HL-60 (cell line): ENCODE measurements at regions not wholly inside any gene's neighbourhood (a gene's known extent, or its start where the extent isn't known, plus 50 kb on each side); places are given as distances from the start of the nearest gene placed in this dataset.

Experiments
- DNase-seq, 2 experiments: peaks; one replicate each; pipeline ENCODE4 v3.0.0-alpha.2; 2010 to 2020; ENCODE audit warnings: low read depth in 1 of 2, low spot score in 1 of 2
- H3K27ac ChIP-seq: fragments of 250-450 bp; sonication (Bioruptor Pico); replicated peaks from 2 replicates; pipeline ENCODE4 v1.5.1; 2020; ENCODE audit warnings: mild to moderate bottlenecking, moderate library complexity
- H3K27me3 ChIP-seq: fragments of 250-450 bp; sonication (Bioruptor Pico); 2 replicates; pipeline ENCODE4 v1.5.1; 2021; ENCODE audit warnings: mild to moderate bottlenecking, moderate library complexity; ENCODE audit not compliant: insufficient read depth, poor library complexity, severe bottlenecking
- H3K4me3 ChIP-seq: replicated peaks from 2 replicates; pipeline ENCODE4 v1.5.1; 2011; ENCODE audit warnings: mild to moderate bottlenecking, control low read depth, low read length; ENCODE audit not compliant: insufficient read depth
- CTCF ChIP-seq: IDR thresholded peaks from one replicate; pipeline ENCODE4 v1.5.1; 2011; ENCODE audit warnings: low read length, control low read depth, inconsistent platforms; ENCODE audit not compliant: insufficient read depth
- GABPA ChIP-seq: IDR thresholded peaks from 2 replicates; pipeline ENCODE4 v1.6.1; 2012; ENCODE audit warnings: low read depth
- POLR2AphosphoS5 ChIP-seq: IDR thresholded peaks from 2 replicates; pipeline ENCODE4 v1.6.1; 2012; ENCODE audit warnings: low read depth
- REST ChIP-seq: IDR thresholded peaks from 2 replicates; pipeline ENCODE4 v1.6.1; 2012; ENCODE audit warnings: low read depth; ENCODE audit not compliant: insufficient replicate concordance
- SPI1 ChIP-seq: IDR thresholded peaks from 2 replicates; pipeline ENCODE4 v1.6.1; 2012; ENCODE audit warnings: low read depth, mild to moderate bottlenecking, borderline replicate concordance

- DNase-seq = no peak
- H3K4me3 ChIP-seq = no peak overlapping the region
- no peak overlapping the region for H3K27ac ChIP-seq
- TF ChIP-seq CTCF (no peak), REST (no peak), SPI1 (no peak), POLR2AphosphoS5 (no peak), GABPA (no peak)
- H3K27me3 ChIP-seq = no peaks in the 10 kb centered on the region
Measured at GRCh38 chr15:69747193-69747592, 294.6 kb downstream of the RPLP1 start.

- no peak for DNase-seq
- TF ChIP-seq CTCF = no peak
- TF ChIP-seq POLR2AphosphoS5 = no peak
- no peak for TF ChIP-seq GABPA
- TF ChIP-seq REST = no peak
- no peak for TF ChIP-seq SPI1
- Histone ChIP-seq H3K4me3 (no peak overlapping the region), H3K27ac (no peak overlapping the region), H3K27me3 (no peaks in the 10 kb centered on the region)
Measured at GRCh38 chr15:69748131-69748530, 295.5 kb downstream of the RPLP1 start.

- no peak for TF ChIP-seq GABPA
- no peak for TF ChIP-seq REST
- no peak for TF ChIP-seq CTCF
- TF ChIP-seq SPI1 = no peak
- no peak for TF ChIP-seq POLR2AphosphoS5
- DNase-seq = no peak
- Histone ChIP-seq H3K27me3 (no peaks in the 10 kb centered on the region), H3K27ac (no peak overlapping the region), H3K4me3 (no peak overlapping the region)
Measured at GRCh38 chr15:69748576-69749185, 296.1 kb downstream of the RPLP1 start.
